ENCODE measurements at regions not wholly inside any gene's neighbourhood (a gene's known extent, or its start where the extent isn't known, plus 50 kb on each side); places are given as distances from the start of the nearest gene placed in this dataset.
A peak's percentile ranks its signal among the peaks of the same experiment; 100 is the strongest.
"Not testable (repeated sequence)": the region's sequence is repeated elsewhere in the genome, so short reads cannot be mapped to it uniquely, and the experiment has no call there.

GRCh38 chr2:39494784-39495251 is 57.7 kb upstream of the MAP4K3 start:
- H3K4me3 ChIP-seq (ENCODE audit: low read depth, low read length): no peak overlapping the region
- peak; percentile 8 for TF ChIP-seq CTCF (IDR thresholded peaks at IDR 0.05; ENCODE audit: insufficient read depth, low read length)
- peak; percentile 96 for DNase-seq (ENCODE audit: low read depth)

GRCh38 chr2:39497082-39497801 is 60.2 kb upstream of the MAP4K3 start:
- H3K4me3 ChIP-seq (ENCODE audit: low read depth, low read length): no peak overlapping the region
- no peak for TF ChIP-seq CTCF (IDR thresholded peaks at IDR 0.05; ENCODE audit: insufficient read depth, low read length)
- peak; percentile 87 for DNase-seq (ENCODE audit: low read depth)

GRCh38 chr2:39498176-39498575 is 61.1 kb upstream of the MAP4K3 start:
- not testable (repeated sequence) for H3K4me3 ChIP-seq (ENCODE audit: low read depth, low read length); DNase-seq (ENCODE audit: low read depth)

GRCh38 chr2:39498786-39499185 is 61.7 kb upstream of the MAP4K3 start:
- TF ChIP-seq CTCF (IDR thresholded peaks at IDR 0.05; ENCODE audit: insufficient read depth, low read length): no peak
- DNase-seq (ENCODE audit: low read depth): no peak
- H3K4me3 ChIP-seq (ENCODE audit: low read depth, low read length): no peak overlapping the region

GRCh38 chr2:39499336-39499735 is 62.3 kb upstream of the MAP4K3 start:
- no peak for TF ChIP-seq CTCF (IDR thresholded peaks at IDR 0.05; ENCODE audit: insufficient read depth, low read length)
- H3K4me3 ChIP-seq (ENCODE audit: low read depth, low read length): no peak overlapping the region
- peak; percentile 61 for DNase-seq (ENCODE audit: low read depth)

- TF ChIP-seq CTCF (IDR thresholded peaks at IDR 0.05; ENCODE audit: insufficient read depth, low read length): no peak
- no peak for DNase-seq (ENCODE audit: low read depth)
Observed at GRCh38 chr2:39501412-39501811, 64.3 kb upstream of the MAP4K3 start.

GRCh38 chr2:39503277-39503676 is 66.2 kb upstream of the MAP4K3 start:
- TF ChIP-seq CTCF (IDR thresholded peaks at IDR 0.05; ENCODE audit: insufficient read depth, low read length): no peak
- no peak for DNase-seq (ENCODE audit: low read depth)
- no peak overlapping the region for H3K4me3 ChIP-seq (ENCODE audit: low read depth, low read length)

More at GRCh38 chr2:39501412-39501811, 64.3 kb upstream of the MAP4K3 start:
- no peak overlapping the region for H3K4me3 ChIP-seq (ENCODE audit: low read depth, low read length)

Data from fibroblast of the aortic adventitia (primary cell).